Liver (tissue), 8 donors: ENCODE measurements at regions not wholly inside any gene's neighbourhood (a gene's known extent, or its start where the extent isn't known, plus 50 kb on each side); places are given as distances from the start of the nearest gene placed in this dataset.

Source experiments
- DNase-seq: peaks from one replicate; pipeline ENCODE4 v3.0.0-alpha.2; 2017; ENCODE audit warnings: low spot score
- H3K27ac ChIP-seq, 2 donors: one replicate each; pipeline ENCODE4 v1.7.0; 2013; ENCODE audit warnings: inconsistent platforms in 2 of 2, low read length in 2 of 2, control low read depth in 1 of 2, low read depth in 1 of 2, mild to moderate bottlenecking in 1 of 2
- H3K27me3 ChIP-seq, 4 donors: one replicate each; pipeline versions ENCODE4 v1.6.1 to v1.7.0; 2013; ENCODE audit warnings: low read length in 3 of 4, inconsistent platforms in 1 of 4, mild to moderate bottlenecking in 1 of 4, moderate library complexity in 1 of 4; ENCODE audit not compliant: control insufficient read depth in 4 of 4, insufficient read depth in 4 of 4
- H3K36me3 ChIP-seq, 4 donors: one replicate each; pipeline versions ENCODE4 v1.6.1 to v1.7.0; 2013; ENCODE audit warnings: low read length in 3 of 4, mild to moderate bottlenecking in 3 of 4, low read depth in 1 of 4, moderate library complexity in 1 of 4; ENCODE audit not compliant: control insufficient read depth in 4 of 4, insufficient read depth in 3 of 4
- H3K4me1 ChIP-seq, 4 donors: one replicate each; pipeline versions ENCODE4 v1.6.1 to v1.7.0; 2013; ENCODE audit warnings: low read length in 3 of 4, mild to moderate bottlenecking in 3 of 4, moderate library complexity in 1 of 4; ENCODE audit not compliant: control insufficient read depth in 4 of 4, insufficient read depth in 4 of 4
- H3K4me3 ChIP-seq, 3 donors: one replicate each; pipeline versions ENCODE4 v1.6.1 to v1.7.0; 2013; ENCODE audit warnings: low read length in 3 of 3, control low read depth in 1 of 3, low read depth in 1 of 3, mild to moderate bottlenecking in 1 of 3
- H3K9ac ChIP-seq, 2 donors: one replicate each; pipeline ENCODE4 v1.7.0; 2013; ENCODE audit warnings: low read length in 2 of 2, mild to moderate bottlenecking in 2 of 2, moderate library complexity in 2 of 2, control low read depth in 1 of 2, low read depth in 1 of 2
- H3K9me3 ChIP-seq, 4 donors: one replicate each; pipeline versions ENCODE4 v1.6.1 to v1.7.0; 2013; ENCODE audit warnings: low read length in 3 of 4; ENCODE audit not compliant: control insufficient read depth in 4 of 4
- ATF3 ChIP-seq: IDR thresholded peaks from 2 replicates; pipeline ENCODE4 v1.6.1; 2016; ENCODE audit warnings: antibody characterized with exemption
- CTCF ChIP-seq: fragments of 150-350 bp; IDR thresholded peaks from 2 replicates; pipeline ENCODE4 v1.5.1; 2017; ENCODE audit warnings: improper control_type of control experiment, low read depth, low read length; ENCODE audit not compliant: missing input control
- EGR1 ChIP-seq, 2 donors: IDR thresholded peaks; 2 replicates each; pipeline ENCODE4 v1.6.1; 2016 to 2018; ENCODE audit warnings: antibody characterized with exemption in 2 of 2, low read depth in 2 of 2
- FOXA1 ChIP-seq: IDR thresholded peaks from 2 replicates; pipeline ENCODE4 v1.6.1; 2016; ENCODE audit warnings: antibody characterized with exemption
- FOXA2 ChIP-seq: IDR thresholded peaks from 2 replicates; pipeline ENCODE4 v1.6.1; 2016; ENCODE audit warnings: antibody characterized with exemption
- GABPA ChIP-seq, 2 donors: IDR thresholded peaks in 1 of 2; conservative IDR thresholded peaks in 1 of 2; 2 replicates each; pipeline ENCODE4 v1.6.1; 2016; ENCODE audit warnings: antibody characterized with exemption in 2 of 2, mild to moderate bottlenecking in 1 of 2, moderate library complexity in 1 of 2
- HNF4A ChIP-seq, 2 donors: conservative IDR thresholded peaks; 2 replicates each; pipeline ENCODE4 v1.6.1; 2016; ENCODE audit warnings: antibody characterized with exemption in 2 of 2, mild to moderate bottlenecking in 2 of 2
- HNF4G ChIP-seq: IDR thresholded peaks from 2 replicates; pipeline ENCODE4 v1.6.1; 2016; ENCODE audit warnings: antibody characterized with exemption
- JUND ChIP-seq, 2 donors: IDR thresholded peaks; 2 replicates each; pipeline ENCODE4 v1.6.1; 2016; ENCODE audit warnings: antibody characterized with exemption in 2 of 2
- NR2F2 ChIP-seq: IDR thresholded peaks from 2 replicates; pipeline ENCODE4 v1.6.1; 2016; ENCODE audit warnings: antibody characterized with exemption
- RAD21 ChIP-seq, 2 donors: IDR thresholded peaks; 2 replicates each; pipeline ENCODE4 v1.6.1; 2016; ENCODE audit warnings: antibody characterized with exemption in 2 of 2, mild to moderate bottlenecking in 2 of 2
- RXRA ChIP-seq, 2 donors: IDR thresholded peaks; 2 replicates each; pipeline ENCODE4 v1.6.1; 2017 to 2018; ENCODE audit warnings: antibody characterized with exemption in 2 of 2, mild to moderate bottlenecking in 1 of 2
- SP1 ChIP-seq: IDR thresholded peaks from 2 replicates; pipeline ENCODE4 v1.6.1; 2018; ENCODE audit warnings: antibody characterized with exemption, mild to moderate bottlenecking
- TAF1 ChIP-seq: conservative IDR thresholded peaks from 2 replicates; pipeline ENCODE4 v1.6.1; 2016; ENCODE audit warnings: antibody characterized with exemption, mild to moderate bottlenecking
- YY1 ChIP-seq: IDR thresholded peaks from 2 replicates; pipeline ENCODE4 v1.6.1; 2016; ENCODE audit warnings: antibody characterized with exemption, mild to moderate bottlenecking
- ZBTB33 ChIP-seq: IDR thresholded peaks from 2 replicates; pipeline ENCODE4 v1.6.1; 2016; ENCODE audit warnings: antibody characterized with exemption
- WGBS: extraction: QIAGEN DNeasy Blood & Tissue Kit; methylation state at CpG from one replicate; pipeline ENCODE4 v1.1.7; 2013; 5-methylcytosine and 5-hydroxymethylcytosine counted together
- TF ChIP-seq, protein P1 (sequence below): IDR thresholded peaks from 2 replicates; pipeline ENCODE4 v1.6.1; 2016; ENCODE audit warnings: antibody characterized with exemption
- donor health status: healthy.
- donor health status: healthy.
- donor health status: healthy.
- donor health status: healthy.
- donor health status: healthy.

GRCh38 chr21:16011719-16012118, 281.9 kb downstream of the USP25 start:
- WGBS: 78% methylated on average over 4 of the region's 4 CpGs
- no peak overlapping the region for H3K9ac ChIP-seq
- TF ChIP-seq RAD21 (IDR thresholded peaks at IDR 0.05): no peak

DNA sequence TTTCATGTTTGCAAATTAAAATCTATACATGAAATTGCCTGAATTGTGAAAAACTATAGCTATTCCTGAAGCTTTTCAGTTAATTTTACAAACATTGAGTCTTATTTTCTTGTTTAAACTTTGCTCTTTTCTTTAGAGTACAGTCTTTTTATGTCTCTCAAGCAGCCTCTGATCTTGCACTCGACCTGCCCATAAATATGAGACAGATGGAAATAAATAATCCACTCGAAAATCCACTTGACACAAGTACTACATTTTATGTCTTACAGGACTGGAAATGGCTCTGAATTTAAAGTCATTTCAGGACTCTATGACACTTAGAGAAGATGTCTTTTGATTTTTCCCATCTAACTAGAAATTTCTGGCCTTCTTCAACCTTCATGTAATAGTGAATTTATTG, 283.8 kb downstream of the USP25 start:
- DNase-seq: no peak
- TF ChIP-seq JUND (IDR thresholded peaks at IDR 0.05) (no peak), RAD21 (IDR thresholded peaks at IDR 0.05) (no peak), TAF1 (no peak), RXRA (IDR thresholded peaks at IDR 0.05) (no peak), YY1 (no peak), ATF3 (no peak), HNF4A (conservative IDR thresholded peaks at IDR 0.05) (no peak), NR2F2 (no peak), FOXA2 (no peak), HNF4G (no peak)
- TF ChIP-seq, protein P1, sequence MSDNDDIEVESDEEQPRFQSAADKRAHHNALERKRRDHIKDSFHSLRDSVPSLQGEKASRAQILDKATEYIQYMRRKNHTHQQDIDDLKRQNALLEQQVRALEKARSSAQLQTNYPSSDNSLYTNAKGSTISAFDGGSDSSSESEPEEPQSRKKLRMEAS: no peak
- peaks cover 0 to 5% (median 0%) of the 10 kb centered on the region in 4 donors for H3K9me3 ChIP-seq
- H3K4me3 ChIP-seq: no peak overlapping the region
- H3K36me3 ChIP-seq: no peaks in the 10 kb centered on the region
- no peaks in the 10 kb centered on the region for H3K4me1 ChIP-seq
- H3K27ac ChIP-seq: no peak overlapping the region
- H3K27me3 ChIP-seq: no peaks in the 10 kb centered on the region
- WGBS: 65% methylated on average over 2 of the region's 2 CpGs
- no peak overlapping the region for H3K9ac ChIP-seq

More at GRCh38 chr21:16011719-16012118, 281.9 kb downstream of the USP25 start:
- Histone ChIP-seq H3K27me3 (no peaks in the 10 kb centered on the region), H3K27ac (no peak overlapping the region), H3K4me1 (no peaks in the 10 kb centered on the region), H3K9me3 (peaks cover 0 to 5% (median 0%) of the 10 kb centered on the region in 4 donors), H3K4me3 (no peak overlapping the region), H3K36me3 (no peaks in the 10 kb centered on the region)
- no peak for DNase-seq

DNA sequence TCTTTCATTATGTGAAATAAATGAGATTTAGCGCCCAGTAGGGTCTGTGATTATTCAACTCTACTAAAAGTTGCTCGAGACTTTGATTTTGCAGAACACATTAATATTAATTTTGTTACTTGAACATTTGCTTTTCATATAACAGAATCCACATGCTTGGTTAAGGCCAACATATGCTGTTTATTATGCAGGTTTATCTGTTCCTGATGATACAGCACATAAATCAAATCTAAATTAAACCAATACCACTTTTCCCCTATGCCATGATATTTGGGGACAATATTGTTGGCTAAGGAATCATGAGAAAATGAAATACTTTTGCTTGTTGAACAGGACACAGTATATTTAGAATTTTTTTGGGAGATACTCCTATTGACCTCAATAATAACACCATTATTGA, 291.1 kb downstream of the USP25 start:
- H3K9ac ChIP-seq: no peak overlapping the region
- no peak overlapping the region for H3K27ac ChIP-seq
- 89% methylated on average over 2 of the region's 2 CpGs for WGBS
- TF ChIP-seq CTCF (no peak), HNF4G (no peak), RXRA (IDR thresholded peaks at IDR 0.05) (no peak), FOXA2 (no peak), ZBTB33 (no peak), YY1 (no peak), ATF3 (no peak), JUND (IDR thresholded peaks at IDR 0.05) (no peak), NR2F2 (no peak), HNF4A (conservative IDR thresholded peaks at IDR 0.05) (no peak), SP1 (no peak), EGR1 (IDR thresholded peaks at IDR 0.05; ENCODE audit: low read depth in 2 of 2) (no peak), TAF1 (no peak), GABPA (IDR thresholded peaks at IDR 0.05 in 1 of 2, conservative IDR thresholded peaks at IDR 0.05 in 1 of 2) (no peak), FOXA1 (no peak), RAD21 (IDR thresholded peaks at IDR 0.05) (no peak)
- no peak overlapping the region for H3K4me3 ChIP-seq
- no peaks in the 10 kb centered on the region for H3K4me1 ChIP-seq
- peaks cover 0 to 4% (median 0%) of the 10 kb centered on the region in 4 donors for H3K27me3 ChIP-seq
- no peak for DNase-seq
- no peaks in the 10 kb centered on the region for H3K9me3 ChIP-seq
- H3K36me3 ChIP-seq: no peaks in the 10 kb centered on the region
